AG09319 (cell line): ENCODE measurements at regions not wholly inside any gene's neighbourhood (a gene's known extent, or its start where the extent isn't known, plus 50 kb on each side); places are given as distances from the start of the nearest gene placed in this dataset.

Experiments
- DNase-seq: peaks from one replicate; pipeline ENCODE4 v3.0.0-alpha.2; 2010; ENCODE audit warnings: low read depth; ENCODE audit errors: extremely low read depth
- CTCF ChIP-seq: IDR thresholded peaks from 2 replicates; pipeline ENCODE4 v1.5.1; 2011; ENCODE audit warnings: low read depth, mild to moderate bottlenecking, inconsistent platforms, low read length, moderate library complexity

GRCh38 chr4:126227428-126227827 lies 912.7 kb downstream of the FAT4 start:
- no peak for TF ChIP-seq CTCF
- no peak for DNase-seq

- no peak for DNase-seq
- no peak for TF ChIP-seq CTCF
Measured at GRCh38 chr4:126230269-126230668, 915.5 kb downstream of the FAT4 start.

- no peak for DNase-seq
- no peak for TF ChIP-seq CTCF
Measured at GRCh38 chr4:126233483-126233882, 918.7 kb downstream of the FAT4 start.

GRCh38 chr4:126238013-126238412 lies 923.3 kb downstream of the FAT4 start:
- no peak for DNase-seq
- no peak; the same call in 1 of the 2 replicates for TF ChIP-seq CTCF

GRCh38 chr4:126241634-126242033 lies 926.9 kb downstream of the FAT4 start:
- no peak for TF ChIP-seq CTCF
- DNase-seq: no peak

- no peak for TF ChIP-seq CTCF
- DNase-seq: no peak
Measured at GRCh38 chr4:126242679-126243390, 928.1 kb downstream of the FAT4 start.

GRCh38 chr4:126247409-126247808 lies 932.7 kb downstream of the FAT4 start:
- no peak for DNase-seq
- no peak for TF ChIP-seq CTCF
